Activated naive CD8-positive, alpha-beta T cell treated with anti-CD3 and anti-CD28 coated beads, Interleukin-2, amount 50 U/mL, for 24 hours (primary cell): ENCODE measurements at regions not wholly inside any gene's neighbourhood (a gene's known extent, or its start where the extent isn't known, plus 50 kb on each side); places are given as distances from the start of the nearest gene placed in this dataset.

Experiments used
- ATAC-seq: fragments of 150-1000 bp; cut with Tn5 transposase; one replicate; pipeline ENCODE4 v1.10.0; 2021
- DNase-seq: peaks from one replicate; pipeline ENCODE4 v3.0.0; 2021
- H3K27ac Mint-ChIP-seq: one replicate; pipeline ENCODE4 v1.8.0; 2021; ENCODE audit warnings: mild to moderate bottlenecking, mixed read lengths
- H3K27me3 Mint-ChIP-seq: one replicate; pipeline ENCODE4 v1.8.0; 2021; ENCODE audit warnings: mixed read lengths
- H3K36me3 Mint-ChIP-seq: one replicate; pipeline ENCODE4 v1.8.0; 2021; ENCODE audit warnings: low read depth, mixed read lengths
- H3K4me1 Mint-ChIP-seq: one replicate; pipeline ENCODE4 v1.8.0; 2021; ENCODE audit warnings: mixed read lengths
- H3K4me3 Mint-ChIP-seq: one replicate; pipeline ENCODE4 v1.8.0; 2021; ENCODE audit warnings: mild to moderate bottlenecking, moderate library complexity, mixed read lengths
- H3K9me3 Mint-ChIP-seq: one replicate; pipeline ENCODE4 v1.8.0; 2021; ENCODE audit warnings: mixed read lengths

DNA sequence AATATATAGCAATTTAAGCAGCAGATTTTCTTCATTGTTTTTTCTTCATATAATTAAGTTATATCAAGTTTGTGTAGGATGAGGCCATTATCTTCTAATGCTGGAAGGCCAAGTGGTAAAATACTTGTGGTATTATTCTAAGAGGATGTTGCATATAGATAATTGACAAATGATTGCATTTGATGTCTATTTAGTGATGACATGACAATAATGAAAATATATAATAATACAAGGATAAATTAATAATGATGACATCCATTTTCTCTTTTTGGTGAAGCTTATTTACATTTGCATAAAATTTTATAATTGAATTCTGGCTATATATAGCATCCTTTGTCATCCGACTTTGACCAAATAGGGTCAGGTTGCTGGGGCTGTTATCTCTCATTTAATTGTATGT is 195.4 kb upstream of the KCNJ16 start:
- H3K9me3 Mint-ChIP-seq, result no peaks in the 10 kb centered on the region
- no peaks in the 10 kb centered on the region for H3K4me1 Mint-ChIP-seq

DNA sequence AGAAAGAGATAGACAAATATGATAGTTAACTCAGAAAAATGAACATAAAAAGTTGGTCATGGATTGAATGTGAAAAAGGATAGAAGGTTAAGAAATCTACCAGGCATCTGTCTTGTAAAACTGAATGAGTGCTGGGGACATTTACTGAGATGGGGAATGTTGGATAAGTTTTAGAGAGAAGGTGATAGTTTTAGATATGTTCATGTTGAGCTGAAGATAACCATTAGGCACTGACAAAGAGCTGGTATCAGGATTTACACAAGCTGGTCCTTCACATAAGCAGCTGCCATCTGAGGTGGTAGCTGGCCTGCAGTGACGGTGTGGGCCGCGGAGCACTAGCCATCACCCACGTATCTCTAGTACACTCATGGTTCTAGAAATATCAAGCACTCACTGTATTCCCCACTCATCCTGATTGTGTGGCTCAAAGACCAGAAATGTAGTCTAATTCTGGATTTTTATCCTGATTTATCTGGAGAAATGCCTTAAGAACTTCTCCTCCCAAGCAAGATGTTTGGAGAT is 194.4 kb upstream of the KCNJ16 start:
- no peak for ATAC-seq
- H3K4me1 Mint-ChIP-seq, result no peaks in the 10 kb centered on the region
- H3K36me3 Mint-ChIP-seq, result no peaks in the 10 kb centered on the region
- H3K27me3 Mint-ChIP-seq, result no peaks in the 10 kb centered on the region
- no peaks in the 10 kb centered on the region for H3K9me3 Mint-ChIP-seq
- no peak for DNase-seq
- no peak overlapping the region for H3K27ac Mint-ChIP-seq
- H3K4me3 Mint-ChIP-seq, result no peak overlapping the region

More for the DNA sequence above, 195.4 kb upstream of the KCNJ16 start:
- Mint-ChIP-seq H3K36me3 (no peaks in the 10 kb centered on the region), H3K4me3 (no peak overlapping the region), H3K27me3 (no peaks in the 10 kb centered on the region), H3K27ac (no peak overlapping the region)
- ATAC-seq, result no peak
- DNase-seq, result no peak

DNA sequence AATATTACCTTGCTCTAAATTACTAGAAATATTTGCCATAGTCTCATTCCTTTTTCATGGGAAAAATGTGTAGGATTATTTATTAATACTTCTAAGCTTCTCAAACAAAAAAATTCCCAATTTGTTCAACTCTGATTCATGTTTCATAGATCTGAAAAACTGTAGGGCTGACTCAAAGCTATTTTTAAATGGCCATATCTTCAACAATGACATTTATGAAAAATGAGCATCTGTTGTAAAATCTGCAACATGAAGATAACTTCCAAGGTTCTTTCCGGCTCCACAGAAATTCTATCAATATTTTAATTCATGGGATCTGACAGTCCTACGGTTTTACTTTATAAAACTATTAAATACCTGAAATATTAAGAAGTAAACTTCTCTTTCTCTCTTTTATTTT is 192.7 kb upstream of the KCNJ16 start:
- H3K27ac Mint-ChIP-seq, result no peak overlapping the region

DNA sequence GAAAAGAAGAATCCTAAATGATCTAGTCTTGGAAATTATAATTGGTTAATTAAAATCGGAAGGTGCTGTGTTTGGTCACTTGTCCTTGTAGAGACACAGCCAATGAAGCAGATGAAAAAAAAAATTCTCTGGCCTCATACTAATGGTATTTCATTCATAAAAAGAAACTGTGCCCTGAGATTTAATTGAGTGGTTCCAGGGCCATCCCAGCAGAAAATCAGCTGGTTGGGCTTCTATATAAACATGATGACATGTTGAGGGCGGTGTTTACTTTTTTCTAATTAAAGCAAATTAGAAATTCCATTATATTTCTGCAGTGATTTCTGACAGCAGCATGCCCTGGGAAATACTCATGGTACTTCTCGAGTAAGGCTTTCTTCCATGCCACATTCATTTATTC is 191.9 kb upstream of the KCNJ16 start:
- Mint-ChIP-seq H3K9me3 (peaks cover 8% of the 10 kb centered on the region), H3K27ac (no peak overlapping the region), H3K4me1 (no peaks in the 10 kb centered on the region), H3K36me3 (no peaks in the 10 kb centered on the region), H3K4me3 (no peak overlapping the region), H3K27me3 (no peaks in the 10 kb centered on the region)
- ATAC-seq, result no peak
- DNase-seq, result no peak

More for the DNA sequence above, 192.7 kb upstream of the KCNJ16 start:
- H3K9me3 Mint-ChIP-seq, result peaks cover 5% of the 10 kb centered on the region
- no peak overlapping the region for H3K4me3 Mint-ChIP-seq
- DNase-seq (no peak), ATAC-seq (no peak)
- H3K4me1 Mint-ChIP-seq, result no peaks in the 10 kb centered on the region
- H3K27me3 Mint-ChIP-seq, result no peaks in the 10 kb centered on the region
- H3K36me3 Mint-ChIP-seq, result no peaks in the 10 kb centered on the region

DNA sequence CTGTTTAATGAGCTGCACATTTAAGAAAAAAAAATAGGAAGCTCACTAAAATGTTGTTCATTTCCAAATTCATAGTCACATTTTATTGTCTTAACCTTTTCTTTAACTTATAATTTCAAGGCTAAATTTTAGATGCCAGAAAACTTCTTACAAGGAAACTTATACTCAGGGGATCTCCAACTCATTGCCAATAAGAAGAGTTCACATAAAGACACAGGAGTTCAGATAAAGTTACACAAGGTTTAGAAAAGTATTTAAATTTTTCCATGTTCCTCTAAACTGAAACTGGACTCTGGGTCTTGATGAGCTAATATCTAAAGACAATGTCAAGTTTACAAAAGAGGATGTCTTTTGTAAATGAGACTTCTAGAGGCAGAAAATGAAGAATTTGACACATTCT is 190.7 kb upstream of the KCNJ16 start:
- ATAC-seq (no peak), DNase-seq (no peak)
- Mint-ChIP-seq H3K27me3 (no peaks in the 10 kb centered on the region), H3K36me3 (no peaks in the 10 kb centered on the region), H3K9me3 (peaks cover 8% of the 10 kb centered on the region), H3K27ac (no peak overlapping the region), H3K4me3 (no peak overlapping the region), H3K4me1 (no peaks in the 10 kb centered on the region)

DNA sequence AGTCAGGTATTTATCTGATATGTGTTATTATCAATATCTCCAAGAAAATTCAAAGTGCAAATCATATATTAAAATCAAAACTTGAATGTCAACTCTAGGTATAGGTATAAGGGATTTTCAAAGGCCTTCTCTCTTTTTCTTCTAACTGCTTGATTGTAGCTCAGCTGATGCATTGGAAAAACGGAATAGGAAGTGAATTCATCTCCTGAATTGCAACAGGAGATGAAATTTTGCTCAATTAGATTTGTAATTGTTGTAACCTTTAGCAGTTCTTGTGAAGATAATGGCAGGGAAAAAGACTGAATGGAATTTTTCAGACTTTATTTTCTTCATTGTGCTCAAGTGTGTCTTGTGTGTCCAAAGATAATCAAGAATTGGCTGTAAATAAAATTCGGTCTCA is 190.2 kb upstream of the KCNJ16 start:
- no peaks in the 10 kb centered on the region for H3K4me1 Mint-ChIP-seq
- H3K4me3 Mint-ChIP-seq, result no peak overlapping the region
- H3K27me3 Mint-ChIP-seq, result no peaks in the 10 kb centered on the region
- no peaks in the 10 kb centered on the region for H3K36me3 Mint-ChIP-seq
- no peak for ATAC-seq
- H3K9me3 Mint-ChIP-seq, result peaks cover 8% of the 10 kb centered on the region
- DNase-seq, result no peak
- no peak overlapping the region for H3K27ac Mint-ChIP-seq

DNA sequence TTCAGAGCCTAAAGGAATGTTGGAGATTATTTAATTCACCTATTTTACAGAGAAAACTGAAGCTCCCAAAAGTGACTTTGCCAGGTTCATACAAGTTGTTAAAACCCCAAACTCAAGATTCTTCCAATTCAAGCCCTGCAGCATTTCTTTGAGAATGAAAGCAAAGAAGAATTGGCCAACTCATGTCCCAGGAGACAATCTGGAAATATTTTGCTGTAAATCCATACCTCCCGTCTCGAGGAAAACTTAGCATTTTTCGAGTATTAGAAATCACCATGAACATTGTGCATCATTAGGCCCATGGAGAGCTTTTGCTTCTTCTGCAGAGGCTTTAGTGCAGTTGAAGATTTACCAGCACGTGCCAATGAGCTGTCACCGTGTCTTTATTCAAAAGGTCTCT is 176.4 kb upstream of the KCNJ16 start:
- no peak for DNase-seq
- no peaks in the 10 kb centered on the region for H3K27me3 Mint-ChIP-seq
- H3K4me1 Mint-ChIP-seq, result no peaks in the 10 kb centered on the region
- no peak overlapping the region for H3K4me3 Mint-ChIP-seq
- ATAC-seq, result no peak
- no peak overlapping the region for H3K27ac Mint-ChIP-seq
- no peaks in the 10 kb centered on the region for H3K9me3 Mint-ChIP-seq
- H3K36me3 Mint-ChIP-seq, result no peaks in the 10 kb centered on the region

DNA sequence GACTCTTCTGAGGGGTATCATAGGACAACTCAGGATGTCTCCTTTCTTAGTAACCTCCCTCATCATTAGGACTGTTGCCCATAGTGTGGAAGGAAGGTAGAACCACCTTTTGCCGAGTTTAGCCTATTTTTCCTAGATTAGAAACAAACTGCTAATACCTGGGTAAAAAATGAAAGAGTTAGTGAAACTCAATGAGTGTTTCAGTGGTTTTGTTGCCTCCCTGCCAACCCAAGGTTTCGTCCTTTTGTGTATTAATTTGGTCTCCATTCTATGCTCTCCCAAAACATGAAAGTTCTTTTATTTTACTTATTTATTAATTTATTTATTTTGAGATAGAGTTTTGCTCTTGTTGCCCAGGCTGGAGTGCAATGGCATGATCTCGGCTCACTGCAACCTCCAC is 174.9 kb upstream of the KCNJ16 start:
- H3K27ac Mint-ChIP-seq, result no peak overlapping the region
- no peak for DNase-seq
- H3K4me3 Mint-ChIP-seq, result no peak overlapping the region
- ATAC-seq, result no peak
- H3K27me3 Mint-ChIP-seq, result no peaks in the 10 kb centered on the region
- H3K9me3 Mint-ChIP-seq, result no peaks in the 10 kb centered on the region
- H3K4me1 Mint-ChIP-seq, result no peaks in the 10 kb centered on the region
- H3K36me3 Mint-ChIP-seq, result no peaks in the 10 kb centered on the region

DNA sequence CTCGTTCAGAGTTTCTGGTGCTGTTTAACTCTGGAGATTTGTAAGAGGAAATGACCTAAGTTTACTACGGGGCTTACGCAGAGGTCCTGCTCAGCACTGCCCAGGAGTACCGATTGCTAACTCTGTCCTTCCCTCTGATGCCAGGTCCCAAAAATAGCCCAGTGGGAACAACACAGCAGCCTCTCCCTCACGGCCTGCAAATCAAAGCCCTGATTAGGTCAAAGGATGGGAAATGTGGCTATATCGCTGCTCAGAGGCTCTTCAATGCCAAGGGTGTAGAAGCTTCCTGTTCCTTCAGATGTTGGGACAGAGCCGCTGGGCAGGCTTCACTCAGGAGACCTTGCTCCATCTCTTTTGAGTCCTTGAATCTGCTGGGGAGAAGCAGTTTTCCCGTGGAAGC is 174.2 kb upstream of the KCNJ16 start:
- ATAC-seq (no peak), DNase-seq (no peak)
- Mint-ChIP-seq H3K4me1 (no peaks in the 10 kb centered on the region), H3K27ac (no peak overlapping the region), H3K27me3 (no peaks in the 10 kb centered on the region), H3K9me3 (no peaks in the 10 kb centered on the region), H3K4me3 (no peak overlapping the region), H3K36me3 (no peaks in the 10 kb centered on the region)

DNA sequence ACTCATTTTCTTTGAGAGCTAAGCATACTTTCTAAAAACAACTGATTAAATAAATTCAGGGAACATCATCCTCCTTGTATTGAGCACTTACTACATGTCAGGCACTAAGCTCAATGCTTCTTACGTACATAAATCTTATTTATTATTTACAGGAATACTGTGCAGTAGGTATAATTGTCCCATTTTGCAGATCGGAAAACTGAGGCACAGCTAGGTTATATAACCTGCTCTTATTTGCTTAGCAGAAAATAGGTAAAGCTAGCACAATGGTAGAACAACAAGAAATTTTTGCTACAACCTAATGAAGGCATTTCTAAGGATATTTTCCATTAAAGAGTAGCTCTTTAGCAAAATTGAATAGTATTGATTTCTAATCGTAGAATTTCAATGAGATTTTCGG is 168.7 kb upstream of the KCNJ16 start:
- H3K36me3 Mint-ChIP-seq, result no peaks in the 10 kb centered on the region
- no peak overlapping the region for H3K27ac Mint-ChIP-seq
- H3K9me3 Mint-ChIP-seq, result no peaks in the 10 kb centered on the region
- H3K27me3 Mint-ChIP-seq, result no peaks in the 10 kb centered on the region
- H3K4me1 Mint-ChIP-seq, result no peaks in the 10 kb centered on the region
- no peak for ATAC-seq
- no peak overlapping the region for H3K4me3 Mint-ChIP-seq
- DNase-seq, result no peak

DNA sequence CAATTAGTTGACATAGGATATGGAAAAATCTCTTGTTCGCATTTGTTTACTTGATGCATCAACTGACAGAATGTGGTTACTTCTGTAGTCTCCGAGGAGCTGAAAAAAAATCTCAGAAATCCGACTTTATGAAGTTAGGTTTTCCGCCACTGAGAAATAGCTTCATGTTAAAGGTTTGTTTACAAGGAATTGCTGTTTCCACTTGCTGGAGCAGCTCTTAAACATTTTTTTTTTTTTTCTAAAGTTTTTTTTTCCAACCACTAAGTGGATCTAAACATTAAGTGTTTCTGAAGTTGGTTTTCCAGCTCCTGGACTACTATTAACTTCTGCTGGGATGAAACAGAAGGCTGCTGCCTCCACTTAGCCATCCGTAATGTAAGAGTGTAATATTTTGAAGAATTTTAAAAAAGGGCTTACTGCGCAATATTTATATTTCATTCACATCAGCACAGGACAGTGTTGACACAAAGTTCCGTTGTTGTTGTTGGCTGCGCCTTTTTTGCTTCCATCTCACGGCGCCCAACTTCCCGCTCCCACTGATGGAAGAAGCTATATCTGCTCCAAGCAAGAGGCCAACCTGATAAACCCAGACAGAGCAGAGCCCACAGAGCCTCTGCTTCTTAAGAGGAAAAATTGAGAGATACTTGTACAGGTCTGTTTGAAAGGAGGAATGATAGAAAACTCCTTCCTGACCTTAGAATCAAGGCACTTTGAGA is 167.7 kb upstream of the KCNJ16 start:
- DNase-seq, result no peak
- Mint-ChIP-seq H3K9me3 (no peaks in the 10 kb centered on the region), H3K36me3 (no peaks in the 10 kb centered on the region), H3K4me3 (no peak overlapping the region), H3K4me1 (no peaks in the 10 kb centered on the region), H3K27ac (no peak overlapping the region), H3K27me3 (no peaks in the 10 kb centered on the region)
- ATAC-seq, result no peak

DNA sequence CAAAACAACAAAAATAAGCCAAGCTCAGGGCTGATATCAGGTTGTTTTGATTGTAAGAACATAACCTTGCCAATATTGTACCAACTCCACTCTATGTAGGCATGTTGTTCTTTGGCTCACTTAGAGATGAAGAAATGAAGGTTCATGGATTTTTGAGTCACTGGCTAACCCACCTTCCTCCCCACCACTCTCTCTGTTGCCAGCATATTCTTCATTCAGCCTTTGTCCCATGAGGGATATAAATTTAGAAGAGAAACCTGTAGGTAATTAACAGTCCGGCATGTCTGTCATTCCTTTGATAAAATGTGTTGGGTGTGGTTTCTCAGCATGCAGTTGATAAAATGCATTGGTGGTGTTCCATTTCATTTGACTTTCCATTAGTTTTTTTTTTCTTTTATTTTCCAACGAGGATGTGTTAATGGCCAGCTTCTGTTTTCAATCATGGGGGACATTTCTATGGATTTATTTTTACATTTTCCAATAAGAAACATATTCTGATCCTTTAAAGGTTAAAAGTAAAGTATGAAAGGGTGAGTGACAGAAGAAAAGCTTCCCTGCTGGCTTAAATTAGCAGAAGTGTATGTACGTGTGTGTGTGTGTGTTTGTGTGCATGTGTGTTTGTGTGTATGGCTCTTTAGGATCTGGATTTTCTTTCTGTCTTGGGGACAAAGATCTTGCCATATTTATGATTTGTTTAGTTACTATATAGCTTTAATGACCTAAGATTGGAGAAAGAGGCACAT is 166.2 kb upstream of the KCNJ16 start:
- Mint-ChIP-seq H3K4me3 (no peak overlapping the region), H3K4me1 (no peaks in the 10 kb centered on the region), H3K27me3 (no peaks in the 10 kb centered on the region), H3K27ac (no peak overlapping the region), H3K9me3 (no peaks in the 10 kb centered on the region), H3K36me3 (no peaks in the 10 kb centered on the region)
- ATAC-seq (no peak), DNase-seq (no peak)

DNA sequence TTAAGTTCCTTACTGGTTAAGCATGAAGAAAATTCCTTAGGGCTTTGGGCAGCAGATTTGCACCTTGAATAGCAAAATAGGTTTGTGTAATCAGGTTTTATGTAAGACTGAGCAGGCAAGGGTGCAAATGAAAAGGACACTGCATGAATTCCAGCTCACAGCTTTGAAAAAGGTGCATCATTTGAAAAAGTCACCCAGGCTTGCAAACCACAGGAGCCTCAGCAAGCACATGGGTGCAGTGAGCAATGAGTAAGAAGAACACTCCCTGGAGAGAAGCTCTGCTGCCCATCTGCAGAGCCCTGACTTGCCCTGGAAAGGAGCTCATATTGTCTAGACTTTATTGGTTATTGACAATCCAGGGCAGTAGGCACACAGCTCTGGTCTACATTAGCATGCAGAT is 165.6 kb upstream of the KCNJ16 start:
- ATAC-seq, result no peak
- Mint-ChIP-seq H3K27me3 (no peaks in the 10 kb centered on the region), H3K9me3 (no peaks in the 10 kb centered on the region), H3K4me3 (no peak overlapping the region), H3K4me1 (no peaks in the 10 kb centered on the region), H3K36me3 (no peaks in the 10 kb centered on the region), H3K27ac (no peak overlapping the region)
- DNase-seq, result no peak

DNA sequence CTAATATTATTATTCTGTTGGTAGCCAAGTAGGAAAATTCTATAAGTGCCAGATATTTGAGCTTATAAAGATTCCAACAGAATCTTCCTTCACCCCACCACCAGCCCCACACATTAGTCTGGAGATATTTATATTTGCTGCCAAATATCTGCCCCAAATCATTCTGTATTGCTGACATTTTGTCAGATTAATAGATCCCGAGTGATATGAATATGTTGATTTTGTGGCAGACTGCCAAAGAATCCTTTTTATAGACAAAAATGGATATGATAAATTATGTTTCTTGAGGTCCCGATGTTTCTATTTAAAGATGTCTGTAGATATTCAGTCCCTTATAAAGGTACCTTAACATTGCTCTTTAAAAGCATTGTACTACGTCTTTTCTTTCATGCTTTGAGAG is 162.2 kb upstream of the KCNJ16 start:
- Mint-ChIP-seq H3K9me3 (no peaks in the 10 kb centered on the region), H3K27me3 (no peaks in the 10 kb centered on the region), H3K36me3 (no peaks in the 10 kb centered on the region), H3K27ac (no peak overlapping the region), H3K4me1 (no peaks in the 10 kb centered on the region), H3K4me3 (no peak overlapping the region)
- DNase-seq (no peak), ATAC-seq (no peak)

DNA sequence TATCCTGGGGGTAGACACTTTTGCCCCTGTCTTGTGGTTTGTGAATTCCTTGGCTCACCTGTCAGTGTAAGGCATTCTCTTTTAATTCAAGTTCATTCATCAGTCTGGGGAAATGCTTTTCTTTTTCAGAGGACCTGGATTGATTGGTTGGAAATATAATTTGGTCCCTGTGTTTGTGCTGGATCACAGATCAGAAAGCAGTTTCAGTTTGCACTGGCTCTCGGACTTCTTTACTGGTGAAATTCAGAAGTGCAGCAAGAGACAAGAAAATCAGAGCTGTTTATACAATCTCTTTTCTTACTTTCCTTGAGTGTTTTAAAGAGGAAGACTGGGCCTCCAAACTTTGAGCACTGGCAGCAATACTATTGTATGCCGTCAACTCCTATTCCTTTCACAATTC is 161.8 kb upstream of the KCNJ16 start:
- no peak overlapping the region for H3K4me3 Mint-ChIP-seq
- no peak overlapping the region for H3K27ac Mint-ChIP-seq
- H3K4me1 Mint-ChIP-seq, result no peaks in the 10 kb centered on the region
- H3K9me3 Mint-ChIP-seq, result no peaks in the 10 kb centered on the region
- no peak for ATAC-seq
- H3K27me3 Mint-ChIP-seq, result no peaks in the 10 kb centered on the region
- no peaks in the 10 kb centered on the region for H3K36me3 Mint-ChIP-seq
- DNase-seq, result no peak
